GM19395 (cell line): ENCODE measurements at regions not wholly inside any gene's neighbourhood (a gene's known extent, or its start where the extent isn't known, plus 50 kb on each side); places are given as distances from the start of the nearest gene placed in this dataset.
"Not testable (repeated sequence)": the region's sequence is repeated elsewhere in the genome, so short reads cannot be mapped to it uniquely, and the experiment has no call there.

Source experiments
- ATAC-seq: cut with Tn5 transposase; IDR thresholded peaks from one replicate; pipeline ENCODE4 v1.9.1; 2021; ENCODE audit warnings: mild to moderate bottlenecking, moderate library complexity; ENCODE audit not compliant: unreplicated experiment

DNA sequence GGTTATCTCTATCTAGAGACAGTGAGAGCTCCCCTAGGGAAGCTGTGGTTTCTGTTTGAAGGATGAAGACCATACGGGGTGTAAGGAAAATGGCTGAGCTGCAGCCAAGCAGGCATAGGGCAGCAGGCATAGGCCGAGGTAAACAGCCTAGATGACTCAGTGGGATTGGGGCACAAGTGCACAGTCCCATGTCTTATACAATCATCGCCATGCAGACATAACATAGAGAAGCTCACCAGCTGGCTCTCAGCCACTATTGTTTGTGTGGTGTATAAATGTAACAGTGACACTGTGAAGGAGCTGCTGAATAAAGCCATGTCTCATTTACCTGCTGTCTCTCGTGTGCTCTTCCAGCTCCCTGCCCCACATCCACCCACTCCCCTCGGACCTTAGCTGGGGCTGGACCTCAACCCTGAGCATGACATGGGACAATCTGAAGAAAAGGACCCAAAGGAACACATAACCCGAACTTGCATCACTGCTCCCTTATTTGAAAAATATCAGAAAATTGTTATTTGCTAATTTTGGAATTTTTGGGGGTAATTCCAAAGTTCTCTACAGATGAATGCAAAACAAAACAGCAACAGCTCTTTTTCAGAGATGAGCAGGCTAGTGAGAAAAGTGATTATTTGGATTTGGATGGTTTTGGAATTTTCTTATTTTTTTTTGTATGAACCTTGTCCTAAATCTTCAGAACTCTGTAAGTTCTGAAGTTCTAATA is 582.7 kb downstream of the REEP3 start:
- ATAC-seq = no peak

DNA sequence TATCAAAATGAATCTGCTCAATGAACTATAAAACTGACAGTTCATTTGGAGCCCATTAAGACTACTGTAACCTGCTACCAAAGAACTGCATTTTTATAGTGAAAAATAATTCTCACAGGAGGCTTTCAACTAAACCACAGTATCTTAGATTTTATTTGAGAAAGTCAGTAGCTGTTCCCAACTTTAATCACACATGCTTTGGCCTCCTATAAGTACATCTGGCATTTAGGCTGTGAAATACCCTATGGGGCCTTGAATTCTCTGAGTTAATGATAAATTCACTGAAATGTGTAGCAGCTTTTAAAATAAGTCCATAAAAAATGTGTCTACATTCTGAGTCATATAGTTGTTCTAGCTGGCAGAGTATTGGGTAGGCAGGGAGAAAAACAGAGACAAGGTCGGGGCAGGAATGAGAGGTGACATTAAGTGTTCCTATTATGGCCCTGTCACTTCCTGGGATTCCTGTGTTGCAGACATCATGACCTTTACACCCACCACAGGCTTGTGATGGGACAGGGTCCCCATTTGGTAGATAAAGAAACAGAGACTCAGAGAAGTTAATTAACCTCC is 588.8 kb downstream of the REEP3 start:
- ATAC-seq = no peak

DNA sequence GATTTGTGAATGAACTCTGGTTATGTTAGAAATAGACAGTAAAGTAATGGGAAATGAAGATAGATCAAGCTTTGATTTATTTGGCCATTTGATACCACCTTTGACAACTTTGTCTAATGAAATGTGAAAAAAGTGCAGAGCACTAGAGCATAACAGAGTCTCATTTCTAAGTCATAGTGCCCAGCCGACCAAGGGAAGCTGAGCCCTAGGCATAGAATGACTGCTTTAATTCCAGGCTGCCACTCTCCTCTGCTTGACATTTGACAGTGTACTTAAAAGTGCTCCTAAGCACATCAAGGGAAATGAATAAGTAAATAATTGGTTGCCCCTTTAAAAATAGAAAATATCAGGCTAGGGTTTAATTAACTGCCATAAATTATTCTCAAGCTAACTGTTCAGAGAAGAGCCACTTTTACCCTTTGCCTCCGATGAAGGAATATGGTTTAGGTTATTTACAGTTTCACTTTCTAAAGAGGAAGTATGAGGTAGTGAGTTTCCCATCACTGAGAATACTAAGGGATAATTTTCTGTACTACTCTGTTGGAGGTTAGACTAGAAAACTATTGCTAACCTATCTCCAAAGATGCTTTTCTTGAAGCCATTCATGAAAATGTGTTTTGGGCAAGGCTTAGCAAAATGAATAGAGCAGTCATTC is 591.6 kb downstream of the REEP3 start:
- no peak for ATAC-seq

DNA sequence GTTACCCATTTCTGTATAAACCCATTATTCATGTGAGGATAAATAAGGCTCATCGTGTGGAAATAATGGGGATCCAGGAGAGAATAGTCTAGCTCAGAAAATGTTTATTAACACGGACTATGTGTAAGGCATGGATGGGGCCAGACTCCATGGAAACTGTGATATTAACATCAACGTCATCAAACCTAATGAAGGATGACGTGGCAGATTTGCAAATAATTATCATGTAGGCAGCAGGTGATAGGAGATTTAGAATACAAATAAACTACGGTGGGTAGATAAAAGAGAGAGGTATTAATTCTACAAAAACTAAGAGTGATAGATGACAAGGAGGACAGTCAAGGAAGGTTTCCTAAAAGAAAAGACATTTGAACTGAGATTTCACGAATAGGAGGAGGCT is 592.2 kb downstream of the REEP3 start:
- ATAC-seq = no peak

DNA sequence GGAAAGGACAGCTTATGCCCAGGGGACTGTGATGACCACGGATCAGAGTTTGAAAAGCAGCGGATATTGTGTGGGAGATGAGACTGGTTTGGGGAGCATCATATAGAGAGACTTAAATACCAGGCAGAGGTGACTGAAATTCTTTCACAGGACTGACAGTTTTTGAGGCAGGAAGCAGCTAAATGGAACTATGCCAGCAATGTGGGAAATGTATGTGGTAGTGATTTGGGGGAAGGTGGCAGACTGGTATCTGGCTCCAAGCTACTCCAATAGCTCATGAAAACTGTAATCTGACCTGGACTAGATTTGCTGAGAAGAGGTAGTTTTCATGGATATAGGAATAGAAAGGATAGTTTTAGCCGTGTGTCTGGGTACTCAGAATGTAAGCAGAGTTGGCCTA is 592.6 kb downstream of the REEP3 start:
- no peak for ATAC-seq

DNA sequence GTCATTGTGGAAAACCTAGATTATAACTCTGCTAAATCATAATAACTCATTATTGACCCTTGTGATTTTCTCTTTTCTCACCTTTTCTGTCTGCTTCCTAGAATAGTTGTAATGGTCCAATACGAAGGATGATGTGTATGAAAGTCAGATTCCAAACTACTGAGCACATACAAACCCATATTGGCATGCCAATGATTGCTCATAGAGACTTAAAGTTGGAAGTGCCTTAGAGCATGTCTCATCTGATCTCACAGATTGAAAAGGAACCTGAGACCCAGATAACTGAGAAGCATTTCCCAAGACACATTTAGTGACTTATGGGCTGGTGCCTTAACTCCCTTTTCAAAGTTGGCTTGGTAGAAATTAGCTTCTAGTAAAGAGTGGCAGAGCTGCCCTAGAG is 594.3 kb downstream of the REEP3 start:
- no peak for ATAC-seq

DNA sequence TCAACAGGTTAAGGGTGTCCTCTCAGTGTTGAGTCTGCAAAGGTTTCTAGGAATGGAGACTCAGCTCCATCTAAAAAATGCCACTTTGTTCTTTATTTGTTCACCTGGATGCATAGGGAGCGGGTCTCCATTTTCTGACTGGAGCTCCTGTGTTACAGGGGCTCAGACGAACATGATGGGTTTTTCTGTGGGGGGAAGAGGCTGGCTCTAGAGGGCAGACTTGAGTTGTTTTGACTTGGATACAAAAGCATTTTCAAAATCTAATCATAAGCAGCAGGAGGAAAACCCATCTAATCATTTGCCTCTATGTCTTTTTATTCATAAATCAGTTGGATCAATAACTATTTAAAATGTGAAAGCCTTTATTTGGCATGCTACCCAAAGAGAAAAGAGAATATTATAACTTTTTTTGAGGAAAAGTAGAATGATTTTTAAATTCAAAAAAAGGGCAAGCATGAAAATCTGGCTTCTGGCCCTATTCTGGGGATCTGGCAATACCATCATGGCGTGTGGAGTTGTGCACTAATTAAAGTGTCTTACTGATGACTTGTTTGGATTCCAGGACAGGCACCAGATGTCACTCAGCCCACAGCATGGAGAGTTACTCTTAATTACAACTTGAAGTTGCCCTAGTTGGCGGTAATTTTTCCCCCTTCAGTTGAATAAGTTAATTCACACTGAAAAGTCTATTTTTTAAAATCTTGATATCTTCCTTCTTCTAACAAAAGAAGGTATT is 594.9 kb downstream of the REEP3 start:
- ATAC-seq = no peak

DNA sequence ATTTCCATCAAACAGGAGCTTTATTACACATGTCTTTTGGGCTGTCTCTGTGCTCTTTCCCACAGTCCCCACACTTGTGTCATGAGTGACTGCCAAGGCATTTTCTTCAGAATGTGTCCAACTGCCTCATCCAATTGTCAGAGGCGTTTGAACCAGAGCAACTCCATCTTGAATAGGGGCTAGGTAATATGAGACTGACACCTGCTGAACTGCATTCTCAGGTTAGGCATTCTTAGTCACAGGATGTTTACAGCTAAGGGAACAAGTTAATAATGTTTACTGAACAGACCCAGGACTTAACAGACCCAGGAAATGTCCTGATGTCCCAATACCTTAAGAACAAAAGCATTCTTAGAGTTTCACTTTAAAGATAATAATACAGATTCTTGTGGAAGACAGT is 595.5 kb downstream of the REEP3 start:
- no peak for ATAC-seq

DNA sequence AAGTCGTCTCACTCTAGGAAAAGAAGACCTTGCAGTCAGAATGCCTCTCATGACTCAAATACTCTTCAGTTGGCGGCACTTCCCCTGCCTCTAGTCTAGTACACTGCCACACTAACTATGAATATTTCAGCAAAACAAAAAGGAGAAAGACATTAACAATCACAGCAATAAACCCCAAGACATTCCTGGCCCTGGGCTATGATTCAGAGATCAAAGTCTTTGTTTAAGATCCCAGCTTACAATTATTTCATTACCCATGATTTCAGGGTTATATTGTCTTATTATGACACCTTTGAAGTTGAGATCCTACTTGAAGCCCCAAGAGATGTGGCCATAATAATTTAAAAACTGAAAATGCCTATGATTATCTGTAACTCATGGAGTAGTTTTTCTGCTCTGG is 597.5 kb downstream of the REEP3 start:
- ATAC-seq = no peak

DNA sequence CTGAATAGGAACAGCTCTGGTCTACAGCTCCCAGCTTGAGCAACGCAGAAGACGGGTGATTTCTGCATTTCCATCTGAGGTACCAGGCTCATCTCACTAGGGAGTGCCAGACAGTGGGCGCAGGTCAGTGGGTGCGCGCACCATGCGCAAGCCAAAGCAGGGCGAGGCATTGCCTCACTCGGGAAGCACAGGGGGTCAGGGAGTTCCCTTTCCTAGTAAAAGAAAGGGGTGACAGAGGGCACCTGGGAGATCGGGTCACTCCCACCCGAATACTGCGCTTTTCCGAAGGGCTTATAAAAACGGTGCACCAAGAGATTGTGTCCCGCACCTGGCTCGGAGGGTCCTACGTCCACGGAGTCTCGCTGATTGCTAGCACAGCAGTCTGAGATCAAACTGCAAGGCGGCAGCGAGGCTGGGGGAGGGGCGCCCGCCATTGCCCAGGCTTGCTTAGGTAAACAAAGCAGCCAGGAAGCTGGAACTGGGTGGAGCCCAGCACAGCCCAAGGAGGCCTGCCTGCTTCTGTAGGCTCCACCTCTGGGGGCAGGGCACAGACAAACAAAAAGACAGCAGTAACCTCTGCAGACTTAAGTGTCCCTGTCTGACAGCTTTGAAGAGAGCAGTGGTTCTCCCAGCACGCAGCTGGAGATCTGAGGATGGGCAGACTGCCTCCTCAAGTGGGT is 599.2 kb downstream of the REEP3 start:
- ATAC-seq = not testable (repeated sequence)

DNA sequence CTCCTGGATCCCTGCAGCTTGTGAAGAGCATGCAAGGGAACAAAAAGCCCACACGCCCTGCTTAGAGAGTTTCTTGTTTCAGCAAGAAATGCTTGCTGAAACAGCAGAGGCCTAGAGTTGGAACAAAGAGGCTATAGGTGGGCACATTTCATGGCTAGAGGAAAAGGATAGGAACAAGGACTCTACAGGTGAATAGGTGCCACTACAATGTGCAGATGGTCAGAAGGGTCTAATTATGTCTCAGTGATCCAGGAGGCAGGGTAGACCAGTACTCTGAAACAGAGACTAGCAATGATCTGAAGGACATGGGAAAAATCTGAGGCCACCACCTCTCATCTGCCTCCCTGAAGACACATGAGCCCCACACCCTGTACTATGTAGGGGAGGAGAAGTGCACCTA is 609.0 kb downstream of the REEP3 start:
- no peak for ATAC-seq

DNA sequence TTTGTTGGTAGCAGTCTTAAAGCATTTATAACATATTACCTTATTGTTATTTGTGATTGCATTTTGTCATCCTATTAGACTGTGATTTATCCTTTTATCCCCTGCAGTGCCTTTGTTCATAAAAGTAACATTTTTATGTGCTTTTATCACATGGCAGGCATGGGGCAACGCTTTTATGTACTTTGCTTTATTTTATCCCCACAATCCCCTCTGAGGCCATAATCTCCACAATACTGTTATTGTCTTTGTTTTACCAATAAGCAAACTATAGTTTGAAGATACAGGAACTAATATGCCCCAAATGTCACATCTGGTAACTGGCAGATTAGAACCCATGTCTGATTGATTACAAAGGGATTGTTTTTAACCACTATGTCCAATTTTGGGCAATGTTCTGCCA is 613.5 kb downstream of the REEP3 start:
- no peak for ATAC-seq

DNA sequence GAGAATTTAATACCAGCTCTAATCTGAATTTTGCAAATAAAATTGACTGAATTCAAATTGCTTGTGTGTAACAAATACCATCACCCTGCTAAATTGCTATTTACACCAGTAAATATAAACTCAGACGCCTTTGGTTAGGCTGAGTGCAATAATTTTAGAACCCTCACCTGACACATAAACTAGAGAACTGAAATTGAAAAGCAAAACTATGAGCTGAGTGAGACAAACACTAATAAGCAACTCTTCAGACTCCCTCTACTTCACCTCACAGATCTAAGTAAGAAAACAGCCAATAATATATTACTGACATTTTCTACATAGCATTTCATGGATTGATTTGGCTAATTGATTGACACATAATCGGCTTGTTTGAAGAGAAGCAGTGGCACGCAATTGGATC is 621.2 kb downstream of the REEP3 start:
- ATAC-seq = no peak

DNA sequence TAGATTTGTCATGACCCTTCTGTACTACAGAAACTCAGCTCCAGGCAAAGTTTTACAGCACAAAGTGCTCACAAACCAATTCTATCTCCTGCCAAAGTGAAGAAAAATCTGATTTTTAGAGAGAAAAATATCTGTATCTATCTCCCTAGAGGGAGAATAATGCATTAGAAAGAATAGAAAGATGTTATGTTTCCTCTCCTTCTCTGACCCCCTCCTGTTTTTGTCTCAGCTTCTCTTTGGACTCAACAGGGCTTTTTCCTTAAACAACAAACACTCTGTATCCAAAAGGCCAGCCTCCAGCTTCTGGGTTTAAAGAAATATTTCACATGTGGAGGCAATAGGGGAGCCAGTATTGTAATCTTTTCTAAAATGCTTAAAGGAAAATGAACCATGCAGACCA is 627.4 kb downstream of the REEP3 start:
- no peak for ATAC-seq

DNA sequence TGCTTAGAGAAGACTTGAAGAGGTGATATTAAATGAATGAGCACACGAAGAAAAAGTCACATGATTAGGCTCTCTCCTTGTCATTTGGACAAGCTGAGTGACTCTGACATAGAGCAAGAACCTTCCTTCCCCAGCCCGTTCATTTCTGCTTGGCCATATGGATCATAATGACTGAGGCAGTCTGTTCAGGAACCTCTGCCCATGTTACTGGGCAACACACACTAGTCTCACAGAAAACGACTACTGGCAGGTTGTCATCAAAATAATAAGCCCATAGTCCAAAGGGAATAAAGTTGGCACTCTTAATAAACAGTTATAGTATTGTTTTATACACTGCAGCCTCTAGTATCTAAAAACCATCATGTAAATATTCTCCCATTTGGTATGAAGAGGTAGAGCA is 635.0 kb downstream of the REEP3 start:
- ATAC-seq = no peak

DNA sequence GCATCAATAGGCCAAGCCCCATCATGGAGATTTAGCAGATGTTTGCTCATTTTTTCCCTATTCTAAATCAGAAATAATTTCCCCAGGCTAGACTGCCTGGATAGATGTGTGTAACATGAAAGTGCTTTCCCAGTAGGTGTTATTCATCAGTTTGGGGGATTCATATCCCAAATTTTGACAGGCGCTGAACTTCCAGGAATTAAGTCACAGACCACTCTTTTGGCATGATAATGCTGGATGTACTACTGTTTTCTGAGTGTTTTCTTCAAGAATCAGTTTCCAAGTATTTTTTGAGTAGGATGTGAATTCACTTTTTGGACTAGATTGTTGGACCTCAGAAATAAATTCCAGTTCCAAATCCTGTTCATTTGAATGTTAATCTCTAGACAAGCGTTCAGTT is 637.4 kb downstream of the REEP3 start:
- no peak for ATAC-seq

DNA sequence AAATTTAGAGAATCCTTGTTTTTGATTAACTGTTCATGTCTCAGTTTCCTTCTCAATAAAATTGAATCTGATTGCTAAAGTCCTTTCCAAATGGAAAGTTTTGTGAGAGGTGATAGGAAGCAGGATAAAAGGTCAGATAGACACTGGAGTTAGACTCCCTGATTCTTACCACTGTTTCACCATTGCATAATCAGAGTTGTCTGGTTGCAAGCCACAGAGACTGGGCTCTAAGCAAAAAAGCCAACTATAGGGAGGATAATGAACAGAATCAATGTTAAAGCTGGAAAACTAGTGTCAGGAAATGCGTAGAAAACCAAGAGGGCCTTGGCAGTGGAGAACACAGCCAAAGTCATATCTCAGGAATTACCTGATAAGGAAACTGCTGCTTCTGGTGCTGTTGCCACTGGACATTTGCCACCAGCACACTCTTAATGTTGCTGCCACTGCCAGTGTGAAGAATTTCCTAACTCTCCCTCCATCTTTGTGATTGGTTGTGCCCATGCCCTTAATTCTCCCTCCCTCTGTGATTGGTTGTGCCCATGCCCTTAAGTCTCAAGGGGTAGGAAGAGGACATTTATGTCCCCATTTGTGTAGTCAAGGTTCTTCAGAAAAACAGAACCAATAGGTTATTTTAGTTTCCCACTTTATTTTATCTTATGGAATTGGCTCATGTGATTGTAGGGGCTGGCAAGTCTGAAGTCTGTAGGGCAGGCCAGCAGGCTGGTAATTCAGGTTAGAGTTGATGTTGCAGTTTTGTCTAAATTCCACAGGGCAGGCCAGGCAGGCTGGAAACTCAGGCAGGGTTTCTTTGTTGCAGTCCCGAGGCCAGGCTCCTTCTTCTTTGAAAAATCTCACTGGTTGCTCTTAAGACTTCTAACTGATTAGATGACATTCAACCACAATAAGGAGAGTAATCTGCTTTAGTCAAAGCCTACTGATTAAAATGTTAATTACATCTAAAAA is 639.0 kb downstream of the REEP3 start:
- ATAC-seq = no peak

DNA sequence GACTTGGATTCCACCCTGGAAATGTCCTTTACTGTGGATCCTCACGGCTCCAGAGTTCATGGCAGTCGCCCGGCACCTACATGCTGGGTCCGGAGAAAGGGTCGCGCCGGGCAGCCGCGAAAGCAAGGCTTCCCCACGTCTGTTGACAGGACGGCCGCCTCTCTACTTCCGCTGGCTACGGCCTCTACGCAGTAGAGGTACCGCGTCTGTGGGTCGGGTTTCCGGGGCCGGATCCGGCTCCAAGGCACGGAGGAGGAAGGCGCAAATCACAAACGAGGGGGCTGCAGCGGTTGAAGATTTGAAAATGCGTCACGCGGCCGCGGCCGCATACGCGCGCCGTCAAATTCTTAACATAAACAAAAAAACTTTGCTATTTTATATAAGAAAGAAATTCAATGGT is 649.6 kb downstream of the REEP3 start:
- ATAC-seq = no peak

DNA sequence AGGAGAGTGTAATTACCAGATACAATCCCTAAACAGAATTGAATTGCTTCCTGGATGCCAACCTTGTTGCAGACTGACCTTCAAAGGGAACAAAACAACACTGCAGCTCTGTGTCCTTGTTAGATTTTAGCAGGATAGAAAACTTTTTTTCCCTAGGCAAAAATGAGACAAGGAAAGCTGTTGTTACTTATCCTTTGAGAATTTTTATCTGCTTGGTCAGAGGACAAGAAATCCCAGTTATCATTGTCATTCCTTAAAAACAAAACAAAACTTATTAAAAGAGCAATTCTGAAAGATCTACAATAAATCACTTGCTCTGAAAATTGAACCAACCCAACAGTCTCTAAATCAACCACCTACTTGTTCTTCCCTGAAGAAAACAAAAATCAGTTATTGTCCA is 652.6 kb downstream of the REEP3 start:
- no peak for ATAC-seq

DNA sequence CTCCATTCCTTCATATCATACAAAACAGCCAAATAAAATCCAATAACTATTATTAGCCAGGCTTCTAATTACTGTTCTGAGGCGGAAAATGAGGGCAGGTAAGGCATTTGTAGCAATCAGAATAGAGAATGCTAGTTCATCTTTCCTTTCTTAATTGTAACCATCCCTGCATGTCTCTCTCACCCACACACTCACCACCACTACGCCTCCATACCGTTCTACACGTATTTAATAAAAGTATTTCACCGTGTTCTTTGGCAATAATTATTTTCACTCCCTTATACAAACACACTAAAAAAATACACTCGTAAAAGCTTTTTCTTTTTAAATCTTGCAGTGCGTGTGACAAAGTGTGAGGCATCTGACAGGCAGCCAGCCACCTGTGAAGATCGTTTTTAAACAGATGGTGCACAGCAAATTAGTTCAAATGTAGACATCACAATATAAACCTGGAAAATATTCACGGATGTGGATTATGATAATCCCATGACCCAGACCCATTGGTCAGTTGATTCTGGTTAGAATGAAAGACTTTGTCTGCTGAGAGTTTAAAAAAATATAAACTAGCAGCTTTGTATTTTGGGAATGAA is 653.6 kb downstream of the REEP3 start:
- no peak for ATAC-seq
